MCF 10A (cell line): ENCODE measurements at regions not wholly inside any gene's neighbourhood (a gene's known extent, or its start where the extent isn't known, plus 50 kb on each side); places are given as distances from the start of the nearest gene placed in this dataset.

Experiments
- BruUV-seq: library from RNA; stranded (reverse); fragments of 400-500 nt; replicated peaks from 2 replicates; lab custom pipeline; 2021; lab: Mats Ljungman, UMichigan
- CTCF ChIA-PET: fragments of 300-600 bp; sonication (Branson Sonifier 250); formaldehyde crosslinking; extraction: SDS; loops from one replicate; lab custom pipeline; 2021; ENCODE audit warnings: antibody characterized with exemption, inconsistent platforms; lab: Yijun Ruan, JAX
- POLR2A ChIA-PET: fragments of 300-600, 350-650 bp; sonication (Branson Sonifier 250); formaldehyde crosslinking; extraction: SDS; loops from one replicate; lab custom pipeline; 2020; ENCODE audit warnings: antibody characterized with exemption, inconsistent platforms; lab: Yijun Ruan, JAX
- DNase-seq: peaks from one replicate; pipeline ENCODE4 v3.0.0-alpha.2; 2018; ENCODE audit not compliant: unreplicated experiment
- H3K27ac Mint-ChIP-seq: one replicate; pipeline ENCODE4 v1.8.0; 2022; ENCODE audit warnings: mild to moderate bottlenecking, low read depth, mixed read lengths; ENCODE audit not compliant: unreplicated experiment
- H3K27me3 Mint-ChIP-seq: one replicate; pipeline ENCODE4 v1.8.0; 2022; ENCODE audit warnings: mixed read lengths; ENCODE audit not compliant: insufficient read depth, unreplicated experiment
- H3K36me3 Mint-ChIP-seq: one replicate; pipeline ENCODE4 v1.8.0; 2022; ENCODE audit warnings: mild to moderate bottlenecking, moderate library complexity, mixed read lengths; ENCODE audit not compliant: insufficient read depth, unreplicated experiment
- H3K4me1 Mint-ChIP-seq: one replicate; pipeline ENCODE4 v1.8.0; 2022; ENCODE audit warnings: mixed read lengths; ENCODE audit not compliant: insufficient read depth, unreplicated experiment
- H3K4me3 Mint-ChIP-seq: one replicate; pipeline ENCODE4 v1.8.0; 2022; ENCODE audit warnings: mild to moderate bottlenecking, moderate library complexity, mixed read lengths; ENCODE audit not compliant: unreplicated experiment
- H3K9me3 Mint-ChIP-seq: one replicate; pipeline ENCODE4 v1.8.0; 2022; ENCODE audit warnings: mixed read lengths; ENCODE audit not compliant: unreplicated experiment
- intact Hi-C: fragments of 100-400 bp; cut with micrococcal nuclease; formaldehyde crosslinking; loops from 2 replicates; pipeline ENCODE4 v1.14.1; 2022
- TF ChIP-seq, protein P1 (sequence below): fragments of 200-600 bp; IDR thresholded peaks from one replicate; pipeline ENCODE4 v1.8.0; 2022; ENCODE audit warnings: antibody characterized with exemption, mild to moderate bottlenecking; ENCODE audit not compliant: unreplicated experiment

DNA sequence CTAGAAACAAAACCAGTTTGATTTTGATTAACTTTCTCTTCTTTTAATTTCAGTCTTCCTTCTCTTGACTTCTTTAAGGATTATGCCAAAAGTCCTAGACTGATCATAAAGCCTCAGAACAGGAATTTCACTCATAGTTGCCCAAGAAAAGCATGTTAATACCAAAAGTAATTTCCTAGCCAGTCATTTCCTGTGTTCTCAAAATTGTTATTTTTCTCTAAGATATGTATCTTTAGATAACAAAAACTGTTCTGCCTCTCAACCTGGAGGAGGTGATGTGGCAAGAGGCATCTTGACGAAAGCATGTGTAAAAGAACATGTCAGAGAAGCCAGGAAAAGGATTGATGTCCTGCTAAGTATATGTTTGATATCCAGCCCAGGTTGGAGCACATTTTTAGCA lies 78.0 kb upstream of the IPO9 start:
- H3K4me1 Mint-ChIP-seq: peaks cover 71% of the 10 kb centered on the region
- no peaks in the 10 kb centered on the region for H3K9me3 Mint-ChIP-seq
- no peaks in the 10 kb centered on the region for H3K36me3 Mint-ChIP-seq
- peak; percentile 83 for DNase-seq
- peak overlapping the region; percentile 80 for H3K27ac Mint-ChIP-seq
- intact Hi-C loops: loop anchor here (5.0 kb wide), 1 partner anchor 39 kb away; no protein-coding TSS in a partner anchor
- H3K4me3 Mint-ChIP-seq: peak overlapping the region; percentile 17
- POLR2A ChIA-PET: interaction anchor here (1.7 to 2.1 kb wide), 2 partner anchors 11 to 20 kb away, joined by 4 to 12 read pairs; no protein-coding TSS in a partner anchor
- CTCF ChIA-PET: interaction anchor here (0.6 to 3.5 kb wide), 3 partner anchors 40 to 385 kb away, joined by 3 to 31 read pairs (median 3); no protein-coding TSS in a partner anchor
- TF ChIP-seq, protein P1, sequence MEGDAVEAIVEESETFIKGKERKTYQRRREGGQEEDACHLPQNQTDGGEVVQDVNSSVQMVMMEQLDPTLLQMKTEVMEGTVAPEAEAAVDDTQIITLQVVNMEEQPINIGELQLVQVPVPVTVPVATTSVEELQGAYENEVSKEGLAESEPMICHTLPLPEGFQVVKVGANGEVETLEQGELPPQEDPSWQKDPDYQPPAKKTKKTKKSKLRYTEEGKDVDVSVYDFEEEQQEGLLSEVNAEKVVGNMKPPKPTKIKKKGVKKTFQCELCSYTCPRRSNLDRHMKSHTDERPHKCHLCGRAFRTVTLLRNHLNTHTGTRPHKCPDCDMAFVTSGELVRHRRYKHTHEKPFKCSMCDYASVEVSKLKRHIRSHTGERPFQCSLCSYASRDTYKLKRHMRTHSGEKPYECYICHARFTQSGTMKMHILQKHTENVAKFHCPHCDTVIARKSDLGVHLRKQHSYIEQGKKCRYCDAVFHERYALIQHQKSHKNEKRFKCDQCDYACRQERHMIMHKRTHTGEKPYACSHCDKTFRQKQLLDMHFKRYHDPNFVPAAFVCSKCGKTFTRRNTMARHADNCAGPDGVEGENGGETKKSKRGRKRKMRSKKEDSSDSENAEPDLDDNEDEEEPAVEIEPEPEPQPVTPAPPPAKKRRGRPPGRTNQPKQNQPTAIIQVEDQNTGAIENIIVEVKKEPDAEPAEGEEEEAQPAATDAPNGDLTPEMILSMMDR: no peak
- no TSS peak for BruUV-seq
- H3K27me3 Mint-ChIP-seq: no peaks in the 10 kb centered on the region

DNA sequence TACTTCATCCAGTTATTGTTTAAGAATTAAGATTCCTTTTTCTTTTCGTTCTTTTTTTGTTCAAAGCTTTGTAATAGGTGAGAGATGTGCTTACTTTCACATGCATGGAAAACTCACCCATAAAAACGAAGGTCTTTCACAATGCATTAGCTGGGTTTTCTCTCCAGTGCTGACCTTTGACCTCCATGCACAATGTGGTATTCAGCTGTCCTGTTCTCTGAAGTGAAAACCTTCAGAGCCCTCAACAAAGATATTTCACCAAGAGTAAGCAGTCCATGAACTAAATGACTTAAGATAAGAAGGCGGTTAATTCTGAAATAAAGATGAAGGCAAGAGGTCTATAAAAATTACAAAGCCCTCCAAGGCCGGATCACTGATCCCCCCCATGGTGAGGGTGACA lies 77.1 kb upstream of the IPO9 start:
- POLR2A ChIA-PET: interaction anchor here (1.2 to 2.9 kb wide), 7 partner anchors 9 to 75 kb away, joined by 3 to 19 read pairs (median 6); no protein-coding TSS in a partner anchor
- TF ChIP-seq, protein P1: no peak
- H3K27ac Mint-ChIP-seq: peak overlapping the region; percentile 80
- intact Hi-C loops: loop anchor here (5.0 kb wide), 1 partner anchor 40 kb away; no protein-coding TSS in a partner anchor
- CTCF ChIA-PET: interaction anchor here (0.8 to 3.5 kb wide), 6 partner anchors 17 to 193 kb away, joined by 3 to 31 read pairs (median 4); no protein-coding TSS in a partner anchor
- DNase-seq: peak; percentile 63
- peak overlapping the region; percentile 17 for H3K4me3 Mint-ChIP-seq
- H3K9me3 Mint-ChIP-seq: no peaks in the 10 kb centered on the region
- no peaks in the 10 kb centered on the region for H3K27me3 Mint-ChIP-seq
- H3K4me1 Mint-ChIP-seq: peaks cover 79% of the 10 kb centered on the region
- BruUV-seq: no TSS peak
- H3K36me3 Mint-ChIP-seq: no peaks in the 10 kb centered on the region

DNA sequence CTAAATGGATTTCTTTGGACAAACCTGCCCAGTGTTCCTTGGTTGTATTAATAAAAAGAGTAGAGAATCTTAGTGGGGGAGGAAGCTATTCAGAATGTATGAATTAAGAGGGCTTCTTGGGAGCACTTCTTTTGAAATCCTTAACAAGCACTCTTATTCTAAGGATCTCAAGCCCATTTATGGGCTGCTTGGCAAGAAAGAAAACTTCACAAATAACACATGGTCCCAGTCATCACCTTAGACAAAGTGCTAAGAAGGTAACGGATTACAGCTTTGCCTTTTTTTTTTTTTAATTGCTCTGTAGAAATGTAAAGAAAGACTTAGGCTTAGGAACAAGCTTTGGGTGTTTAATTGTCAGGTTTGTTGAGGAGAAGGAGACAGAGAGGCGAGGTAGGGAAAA lies 76.6 kb upstream of the IPO9 start:
- Mint-ChIP-seq H3K27me3 (no peaks in the 10 kb centered on the region), H3K9me3 (no peaks in the 10 kb centered on the region), H3K4me3 (no peak overlapping the region), H3K27ac (peak overlapping the region; percentile 80), H3K4me1 (peaks cover 79% of the 10 kb centered on the region), H3K36me3 (no peaks in the 10 kb centered on the region)
- BruUV-seq: no TSS peak
- no peak for DNase-seq
- ChIA-PET POLR2A (interaction anchor here (1.2 to 2.9 kb wide), 7 partner anchors 9 to 75 kb away, joined by 3 to 19 read pairs (median 6); no protein-coding TSS in a partner anchor), CTCF (interaction anchor here (0.5 to 3.5 kb wide), 9 partner anchors 16 to 193 kb away, joined by 3 to 31 read pairs (median 3); no protein-coding TSS in a partner anchor)
- intact Hi-C loops: loop anchor here (5.0 kb wide), 1 partner anchor 40 kb away; no protein-coding TSS in a partner anchor
- TF ChIP-seq, protein P1: no peak

DNA sequence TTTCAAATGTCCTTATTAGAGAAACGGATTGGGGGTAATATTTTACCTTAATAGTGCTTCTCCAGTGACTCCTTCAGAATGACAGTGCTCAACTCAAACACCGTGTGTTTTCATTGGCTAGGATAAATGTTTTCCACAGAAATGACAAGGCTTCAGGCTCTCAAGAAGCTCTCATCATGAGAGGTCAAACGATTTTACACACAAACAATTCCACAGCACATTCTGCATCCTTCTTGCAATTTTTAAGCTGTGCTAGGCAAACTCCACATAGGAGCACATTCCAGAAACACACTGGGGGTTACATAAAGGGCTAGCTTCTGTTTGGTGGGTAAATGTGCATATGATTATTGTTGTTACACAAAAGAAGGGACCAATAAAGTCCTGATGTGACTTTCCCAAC lies 75.5 kb upstream of the IPO9 start:
- no TSS peak for BruUV-seq
- no peaks in the 10 kb centered on the region for H3K9me3 Mint-ChIP-seq
- no peaks in the 10 kb centered on the region for H3K27me3 Mint-ChIP-seq
- H3K4me3 Mint-ChIP-seq: no peak overlapping the region
- intact Hi-C loops: loop anchor here (5.0 kb wide), 1 partner anchor 41 kb away; no protein-coding TSS in a partner anchor
- H3K36me3 Mint-ChIP-seq: no peaks in the 10 kb centered on the region
- H3K27ac Mint-ChIP-seq: no peak overlapping the region
- CTCF ChIA-PET: interaction anchor here (0.5 to 3.5 kb wide), 5 partner anchors 39 to 1584 kb away, joined by 3 to 31 read pairs (median 5); no protein-coding TSS in a partner anchor
- DNase-seq: no peak
- TF ChIP-seq, protein P1: no peak
- peaks cover 70% of the 10 kb centered on the region for H3K4me1 Mint-ChIP-seq
- POLR2A ChIA-PET: interaction anchor here (0.7 to 2.9 kb wide), 5 partner anchors 10 to 267 kb away, joined by 3 to 19 read pairs (median 6); no protein-coding TSS in a partner anchor
